Stimulated activated naive CD8-positive, alpha-beta T cell treated with anti-CD3 and anti-CD28 coated beads, Interleukin-15, Interleukin-2, amounts not matched to agents 100 ng/mL and 50 ng/mL, for 24 hours (primary cell): ENCODE measurements at regions not wholly inside any gene's neighbourhood (a gene's known extent, or its start where the extent isn't known, plus 50 kb on each side); places are given as distances from the start of the nearest gene placed in this dataset.

ENCODE experiments used
- H3K27ac Mint-ChIP-seq: one replicate; pipeline ENCODE4 v1.8.0; 2021; ENCODE audit warnings: mild to moderate bottlenecking, mixed read lengths
- H3K27me3 Mint-ChIP-seq: one replicate; pipeline ENCODE4 v1.8.0; 2021; ENCODE audit warnings: mixed read lengths
- H3K36me3 Mint-ChIP-seq: one replicate; pipeline ENCODE4 v1.8.0; 2021; ENCODE audit warnings: low read depth, mixed read lengths
- H3K4me1 Mint-ChIP-seq: one replicate; pipeline ENCODE4 v1.8.0; 2021; ENCODE audit warnings: low read depth, mixed read lengths
- H3K4me3 Mint-ChIP-seq: one replicate; pipeline ENCODE4 v1.8.0; 2021; ENCODE audit warnings: mild to moderate bottlenecking, mixed read lengths
- H3K9me3 Mint-ChIP-seq: one replicate; pipeline ENCODE4 v1.8.0; 2021; ENCODE audit warnings: mixed read lengths

- H3K4me3 Mint-ChIP-seq = no peak overlapping the region
- H3K27ac Mint-ChIP-seq = no peak overlapping the region
- H3K4me1 Mint-ChIP-seq = no peaks in the 10 kb centered on the region
- peaks cover 18% of the 10 kb centered on the region for H3K27me3 Mint-ChIP-seq
- no peaks in the 10 kb centered on the region for H3K36me3 Mint-ChIP-seq
- no peaks in the 10 kb centered on the region for H3K9me3 Mint-ChIP-seq
Observed at GRCh38 chr16:77594799-77595596, 127.3 kb upstream of the NUDT7 start.

- no peak overlapping the region for H3K4me3 Mint-ChIP-seq
- peaks cover 25% of the 10 kb centered on the region for H3K27me3 Mint-ChIP-seq
- H3K27ac Mint-ChIP-seq = no peak overlapping the region
- H3K4me1 Mint-ChIP-seq = no peaks in the 10 kb centered on the region
- H3K36me3 Mint-ChIP-seq = no peaks in the 10 kb centered on the region
- no peaks in the 10 kb centered on the region for H3K9me3 Mint-ChIP-seq
Observed at GRCh38 chr16:77596261-77596660, 126.1 kb upstream of the NUDT7 start.

GRCh38 chr16:77599793-77600415 is 122.4 kb upstream of the NUDT7 start:
- peaks cover 6% of the 10 kb centered on the region for H3K9me3 Mint-ChIP-seq
- peaks cover 25% of the 10 kb centered on the region for H3K27me3 Mint-ChIP-seq
- no peaks in the 10 kb centered on the region for H3K4me1 Mint-ChIP-seq
- H3K4me3 Mint-ChIP-seq = no peak overlapping the region
- no peaks in the 10 kb centered on the region for H3K36me3 Mint-ChIP-seq
- no peak overlapping the region for H3K27ac Mint-ChIP-seq

- H3K27me3 Mint-ChIP-seq = peaks cover 25% of the 10 kb centered on the region
- H3K36me3 Mint-ChIP-seq = no peaks in the 10 kb centered on the region
- no peaks in the 10 kb centered on the region for H3K4me1 Mint-ChIP-seq
- H3K27ac Mint-ChIP-seq = no peak overlapping the region
- H3K9me3 Mint-ChIP-seq = peaks cover 6% of the 10 kb centered on the region
- H3K4me3 Mint-ChIP-seq = no peak overlapping the region
Observed at GRCh38 chr16:77600555-77600954, 121.8 kb upstream of the NUDT7 start.

- Mint-ChIP-seq H3K27ac (no peak overlapping the region), H3K36me3 (no peaks in the 10 kb centered on the region), H3K9me3 (peaks cover 6% of the 10 kb centered on the region), H3K4me3 (no peak overlapping the region), H3K27me3 (peaks cover 16% of the 10 kb centered on the region), H3K4me1 (no peaks in the 10 kb centered on the region)
Observed at GRCh38 chr16:77603656-77604055, 118.7 kb upstream of the NUDT7 start.

- Mint-ChIP-seq H3K27ac (no peak overlapping the region), H3K4me3 (no peak overlapping the region), H3K27me3 (peaks cover 8% of the 10 kb centered on the region), H3K9me3 (no peaks in the 10 kb centered on the region), H3K4me1 (no peaks in the 10 kb centered on the region), H3K36me3 (no peaks in the 10 kb centered on the region)
Observed at GRCh38 chr16:77610496-77610895, 111.8 kb upstream of the NUDT7 start.

- Mint-ChIP-seq H3K36me3 (no peaks in the 10 kb centered on the region), H3K27ac (no peak overlapping the region), H3K4me1 (no peaks in the 10 kb centered on the region)
Observed at GRCh38 chr16:77611386-77611785, 110.9 kb upstream of the NUDT7 start.

GRCh38 chr16:77612596-77612995 is 109.7 kb upstream of the NUDT7 start:
- no peaks in the 10 kb centered on the region for H3K36me3 Mint-ChIP-seq
- no peaks in the 10 kb centered on the region for H3K4me1 Mint-ChIP-seq
- no peak overlapping the region for H3K4me3 Mint-ChIP-seq
- H3K27me3 Mint-ChIP-seq = peaks cover 25% of the 10 kb centered on the region
- no peaks in the 10 kb centered on the region for H3K9me3 Mint-ChIP-seq
- no peak overlapping the region for H3K27ac Mint-ChIP-seq

More at GRCh38 chr16:77611386-77611785, 110.9 kb upstream of the NUDT7 start:
- H3K4me3 Mint-ChIP-seq = no peak overlapping the region
- H3K27me3 Mint-ChIP-seq = peaks cover 14% of the 10 kb centered on the region
- H3K9me3 Mint-ChIP-seq = no peaks in the 10 kb centered on the region

- Mint-ChIP-seq H3K27ac (no peak overlapping the region), H3K4me3 (no peak overlapping the region), H3K36me3 (no peaks in the 10 kb centered on the region), H3K27me3 (peaks cover 30% of the 10 kb centered on the region), H3K9me3 (no peaks in the 10 kb centered on the region), H3K4me1 (no peaks in the 10 kb centered on the region)
Observed at GRCh38 chr16:77613095-77613494, 109.2 kb upstream of the NUDT7 start.

GRCh38 chr16:77617553-77617952 is 104.8 kb upstream of the NUDT7 start:
- Mint-ChIP-seq H3K4me1 (no peaks in the 10 kb centered on the region), H3K4me3 (no peak overlapping the region), H3K36me3 (no peaks in the 10 kb centered on the region), H3K27ac (no peak overlapping the region), H3K9me3 (no peaks in the 10 kb centered on the region), H3K27me3 (peaks cover 30% of the 10 kb centered on the region)

GRCh38 chr16:77617996-77618395 is 104.3 kb upstream of the NUDT7 start:
- Mint-ChIP-seq H3K4me1 (no peaks in the 10 kb centered on the region), H3K9me3 (no peaks in the 10 kb centered on the region), H3K4me3 (no peak overlapping the region), H3K27ac (no peak overlapping the region), H3K27me3 (peaks cover 30% of the 10 kb centered on the region), H3K36me3 (no peaks in the 10 kb centered on the region)

GRCh38 chr16:77618951-77619350 is 103.4 kb upstream of the NUDT7 start:
- H3K27me3 Mint-ChIP-seq = peaks cover 30% of the 10 kb centered on the region
- H3K9me3 Mint-ChIP-seq = no peaks in the 10 kb centered on the region
- H3K36me3 Mint-ChIP-seq = no peaks in the 10 kb centered on the region
- no peak overlapping the region for H3K27ac Mint-ChIP-seq
- no peak overlapping the region for H3K4me3 Mint-ChIP-seq
- no peaks in the 10 kb centered on the region for H3K4me1 Mint-ChIP-seq

GRCh38 chr16:77624085-77624484 is 98.2 kb upstream of the NUDT7 start:
- no peaks in the 10 kb centered on the region for H3K4me1 Mint-ChIP-seq
- H3K36me3 Mint-ChIP-seq = no peaks in the 10 kb centered on the region
- no peak overlapping the region for H3K27ac Mint-ChIP-seq
- no peak overlapping the region for H3K4me3 Mint-ChIP-seq
- peaks cover 8% of the 10 kb centered on the region for H3K27me3 Mint-ChIP-seq
- H3K9me3 Mint-ChIP-seq = no peaks in the 10 kb centered on the region

- H3K4me1 Mint-ChIP-seq = no peaks in the 10 kb centered on the region
- H3K4me3 Mint-ChIP-seq = no peak overlapping the region
- H3K36me3 Mint-ChIP-seq = no peaks in the 10 kb centered on the region
- H3K27ac Mint-ChIP-seq = no peak overlapping the region
- peaks cover 30% of the 10 kb centered on the region for H3K27me3 Mint-ChIP-seq
- no peaks in the 10 kb centered on the region for H3K9me3 Mint-ChIP-seq
Observed at GRCh38 chr16:77636615-77637014, 85.7 kb upstream of the NUDT7 start.

GRCh38 chr16:77637940-77638339 is 84.4 kb upstream of the NUDT7 start:
- Mint-ChIP-seq H3K4me1 (no peaks in the 10 kb centered on the region), H3K27me3 (peaks cover 23% of the 10 kb centered on the region)

GRCh38 chr16:77643176-77643575 is 79.1 kb upstream of the NUDT7 start:
- Mint-ChIP-seq H3K4me3 (no peak overlapping the region), H3K27me3 (peaks cover 15% of the 10 kb centered on the region), H3K4me1 (no peaks in the 10 kb centered on the region), H3K36me3 (no peaks in the 10 kb centered on the region), H3K27ac (no peak overlapping the region), H3K9me3 (no peaks in the 10 kb centered on the region)

More at GRCh38 chr16:77637940-77638339, 84.4 kb upstream of the NUDT7 start:
- H3K27ac Mint-ChIP-seq = no peak overlapping the region
- H3K4me3 Mint-ChIP-seq = no peak overlapping the region
- H3K36me3 Mint-ChIP-seq = no peaks in the 10 kb centered on the region
- no peaks in the 10 kb centered on the region for H3K9me3 Mint-ChIP-seq
